Retinal pigment epithelial cell (primary cell): ENCODE measurements at regions not wholly inside any gene's neighbourhood (a gene's known extent, or its start where the extent isn't known, plus 50 kb on each side); places are given as distances from the start of the nearest gene placed in this dataset.
"Not testable (repeated sequence)": the region's sequence is repeated elsewhere in the genome, so short reads cannot be mapped to it uniquely, and the experiment has no call there.

ENCODE experiments used
- DNase-seq: peaks from one replicate; pipeline ENCODE4 v3.0.0-alpha.2; 2010; ENCODE audit warnings: low read depth
- H3K4me3 ChIP-seq: 2 replicates; pipeline ENCODE4 v1.5.1; 2011; ENCODE audit warnings: mild to moderate bottlenecking, low read length, control low read depth, moderate library complexity
- CTCF ChIP-seq: conservative IDR thresholded peaks from 2 replicates; pipeline ENCODE4 v1.5.1; 2011; ENCODE audit warnings: low read depth, low read length, control low read depth, inconsistent platforms

GRCh38 chr4:150006197-150006596 lies 72.0 kb upstream of the DCLK2 start:
- no peak overlapping the region for H3K4me3 ChIP-seq
- TF ChIP-seq CTCF = no peak
- DNase-seq = no peak

- no peak overlapping the region for H3K4me3 ChIP-seq
- no peak for TF ChIP-seq CTCF
- DNase-seq = no peak
These were observed 70.7 kb upstream of the DCLK2 start for GRCh38 chr4:150007512-150007911.

GRCh38 chr4:150008546-150008945 lies 69.7 kb upstream of the DCLK2 start:
- no peak for DNase-seq
- no peak for TF ChIP-seq CTCF
- H3K4me3 ChIP-seq = no peak overlapping the region

- DNase-seq = peak; percentile 70
These were observed 68.7 kb upstream of the DCLK2 start for GRCh38 chr4:150009533-150009932.

GRCh38 chr4:150010525-150011126 lies 67.6 kb upstream of the DCLK2 start:
- DNase-seq = no peak
- TF ChIP-seq CTCF = peak; percentile 59

More at GRCh38 chr4:150009533-150009932, 68.7 kb upstream of the DCLK2 start:
- TF ChIP-seq CTCF = no peak
- no peak overlapping the region for H3K4me3 ChIP-seq

GRCh38 chr4:150012851-150013360 lies 65.3 kb upstream of the DCLK2 start:
- no peak for TF ChIP-seq CTCF
- H3K4me3 ChIP-seq = no peak overlapping the region
- DNase-seq = no peak

More at GRCh38 chr4:150010525-150011126, 67.6 kb upstream of the DCLK2 start:
- H3K4me3 ChIP-seq = no peak overlapping the region

GRCh38 chr4:150015910-150016309 lies 62.3 kb upstream of the DCLK2 start:
- DNase-seq, H3K4me3 ChIP-seq: not testable (repeated sequence)

GRCh38 chr4:150016621-150017020 lies 61.6 kb upstream of the DCLK2 start:
- not testable (repeated sequence) for DNase-seq, H3K4me3 ChIP-seq
